NCI-H446 (cell line): ENCODE measurements at regions not wholly inside any gene's neighbourhood (a gene's known extent, or its start where the extent isn't known, plus 50 kb on each side); places are given as distances from the start of the nearest gene placed in this dataset.
A peak's percentile ranks its signal among the peaks of the same experiment; 100 is the strongest.

Source experiments
- DNase-seq, 2 experiments: peaks; one replicate each; lab custom pipeline; 2025; lab: John Stamatoyannopoulos, UW

DNA sequence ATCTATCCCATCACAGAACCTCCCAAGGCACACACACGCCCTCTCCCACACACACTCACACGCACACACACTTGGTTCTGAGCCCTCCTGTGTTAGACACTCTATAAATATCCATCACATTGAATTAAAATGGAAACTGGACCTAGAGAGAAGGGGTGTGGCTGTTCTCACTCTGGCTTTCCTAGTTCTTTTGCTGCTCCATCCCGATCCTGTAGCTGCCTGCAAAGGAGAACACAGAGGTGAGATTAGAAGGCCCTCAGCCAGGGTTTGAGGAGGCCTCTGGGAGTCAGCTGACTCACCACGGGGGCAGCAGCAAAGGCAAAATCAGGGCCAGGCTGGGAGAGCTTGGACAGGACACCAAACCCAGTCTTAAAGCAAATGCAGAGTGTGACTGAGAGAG is 192.3 kb upstream of the CADM1 start:
- DNase-seq: no peak

DNA sequence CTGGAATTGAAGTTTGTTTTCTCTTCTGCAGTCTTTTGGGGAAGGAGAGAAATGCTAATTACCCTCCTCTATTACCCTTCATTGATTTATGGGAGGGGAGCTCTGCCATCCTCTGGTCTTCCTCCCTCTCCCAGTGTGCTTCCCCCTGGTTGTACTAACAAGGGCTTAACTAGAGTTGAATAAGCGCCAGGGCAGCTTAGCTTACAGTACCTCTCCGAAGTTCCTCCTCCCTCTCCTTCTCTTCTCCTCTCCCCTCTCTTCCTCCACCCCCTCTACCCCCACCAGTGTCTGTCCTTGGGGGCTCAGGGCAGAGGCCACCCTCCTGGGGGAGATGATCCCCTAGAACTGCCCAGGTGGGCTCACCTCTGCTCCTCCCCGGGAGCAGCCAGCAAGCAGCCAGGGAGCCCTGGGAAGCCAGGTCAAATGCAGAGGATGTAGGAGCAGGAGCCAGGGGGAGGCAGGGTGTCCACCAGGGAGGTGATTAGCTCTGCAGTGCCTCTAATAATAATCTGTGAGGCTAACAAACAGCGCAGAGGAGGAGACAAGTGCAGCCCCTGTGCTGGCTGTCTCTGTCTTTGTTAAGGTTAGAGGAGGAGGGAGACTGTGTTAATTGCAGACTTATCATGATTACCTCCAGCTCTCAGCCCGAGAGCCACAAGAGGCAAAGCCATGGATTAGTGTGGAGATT is 191.6 kb upstream of the CADM1 start:
- peak in 1 of 2 experiments; percentile 47 for DNase-seq

GRCh38 chr11:115693002-115693401 is 188.8 kb upstream of the CADM1 start:
- DNase-seq: no peak

- DNase-seq: no peak
These were observed 186.8 kb upstream of the CADM1 start for GRCh38 chr11:115691030-115691429.

DNA sequence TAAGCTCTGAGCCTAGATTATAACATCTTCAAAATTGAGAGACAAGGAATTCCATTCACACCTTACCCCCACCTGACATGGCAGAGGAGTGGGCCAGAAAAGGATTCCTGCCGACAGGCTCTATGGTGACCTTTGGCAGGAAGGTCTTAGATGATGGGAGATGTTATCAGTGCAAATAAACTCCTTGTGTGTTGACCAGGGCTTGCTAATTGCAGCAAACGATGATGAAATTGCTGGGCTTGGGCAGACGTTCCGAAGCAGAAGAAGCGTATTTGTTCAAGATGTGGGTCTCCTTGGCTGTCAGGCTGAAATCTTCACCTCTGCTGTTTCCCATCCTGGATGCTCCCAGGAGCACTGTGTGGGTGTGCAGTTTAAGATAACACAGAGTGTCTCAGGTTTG is 183.7 kb upstream of the CADM1 start:
- DNase-seq: no peak

- no peak for DNase-seq
These were observed 180.5 kb upstream of the CADM1 start for GRCh38 chr11:115684699-115685098.

DNA sequence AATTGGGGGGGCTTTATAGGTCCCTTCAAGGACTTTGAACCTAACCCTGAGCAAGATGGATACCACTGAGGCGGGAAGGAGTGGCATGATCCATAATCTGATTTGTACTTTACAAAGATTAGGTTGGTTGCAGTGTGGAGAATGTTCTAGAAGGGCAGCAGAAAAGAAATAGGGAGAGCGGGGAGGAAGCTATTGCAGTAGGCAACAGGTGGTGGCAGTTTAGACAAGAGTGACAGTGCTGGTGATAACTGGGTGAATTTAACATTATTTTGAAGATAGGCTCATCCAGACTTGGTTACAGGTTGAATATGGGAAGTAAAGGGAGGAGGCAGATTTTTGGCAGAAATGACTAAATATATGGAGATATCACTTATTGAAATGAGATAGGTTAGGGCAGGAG is 179.9 kb upstream of the CADM1 start:
- no peak for DNase-seq

DNA sequence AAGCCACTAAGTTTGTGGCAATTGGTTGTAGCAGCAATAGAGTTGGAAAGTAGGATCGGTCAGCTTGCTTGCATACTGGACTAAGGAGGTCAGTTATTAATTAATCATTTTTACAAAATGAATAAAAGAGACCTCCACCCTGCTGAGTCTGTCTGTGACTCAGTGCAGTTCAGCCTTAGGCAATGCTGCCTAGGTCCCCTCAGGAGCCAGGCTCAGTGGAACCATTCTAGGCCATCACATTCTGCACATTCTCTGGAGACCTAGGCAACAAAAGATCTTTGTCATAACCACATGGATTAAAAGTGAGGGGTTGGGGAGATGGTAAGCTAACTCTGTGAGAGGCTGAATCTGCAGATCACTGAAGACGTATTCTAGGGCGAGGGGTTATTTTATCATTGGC is 178.7 kb upstream of the CADM1 start:
- no peak for DNase-seq

- DNase-seq: no peak
These were observed 177.9 kb upstream of the CADM1 start for GRCh38 chr11:115682101-115682500.

DNA sequence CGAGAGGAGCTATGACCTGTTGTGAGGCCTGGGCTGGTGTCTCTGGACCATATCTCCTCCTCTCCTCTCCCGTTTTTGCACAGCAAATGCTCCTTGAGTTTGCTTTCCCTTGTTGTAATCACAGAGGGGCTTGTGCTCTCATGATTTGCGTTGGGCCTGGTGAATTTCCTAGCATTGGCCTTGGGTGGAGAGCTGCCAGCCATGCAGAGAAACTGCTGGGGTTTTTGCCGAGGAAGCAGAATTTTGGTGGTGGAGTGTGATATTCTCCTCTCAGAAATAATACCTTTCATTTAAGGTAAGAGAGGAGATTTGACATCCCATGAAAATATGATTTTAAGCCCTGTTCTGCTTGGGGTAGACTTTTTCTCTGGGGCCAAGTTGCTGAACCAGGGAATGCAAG is 175.7 kb upstream of the CADM1 start:
- DNase-seq: no peak

GRCh38 chr11:115678942-115679341 is 174.7 kb upstream of the CADM1 start:
- peak; percentile 22 to 50 for DNase-seq

- DNase-seq: no peak
These were observed 173.0 kb upstream of the CADM1 start for GRCh38 chr11:115677190-115677589.

DNA sequence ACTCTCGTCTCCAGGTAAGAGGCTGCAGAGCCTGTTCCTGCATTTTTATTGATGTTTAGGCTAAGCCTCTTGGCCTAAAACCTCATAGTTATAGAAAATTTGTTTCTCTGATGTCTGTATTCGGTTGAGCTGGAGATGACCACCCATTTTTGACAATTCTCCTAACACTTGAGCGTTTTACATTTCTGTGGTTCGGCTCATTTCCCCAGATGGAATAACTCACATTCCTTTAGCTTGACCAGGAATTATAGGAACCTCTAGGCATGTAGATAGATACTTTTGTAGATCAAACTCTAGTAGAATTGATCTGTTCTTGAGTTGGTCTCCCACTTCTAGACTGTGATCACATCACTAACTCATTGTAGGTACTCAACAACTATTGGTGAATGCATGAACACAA is 172.6 kb upstream of the CADM1 start:
- no peak for DNase-seq

GRCh38 chr11:115676206-115676605 is 172.0 kb upstream of the CADM1 start:
- DNase-seq: no peak

DNA sequence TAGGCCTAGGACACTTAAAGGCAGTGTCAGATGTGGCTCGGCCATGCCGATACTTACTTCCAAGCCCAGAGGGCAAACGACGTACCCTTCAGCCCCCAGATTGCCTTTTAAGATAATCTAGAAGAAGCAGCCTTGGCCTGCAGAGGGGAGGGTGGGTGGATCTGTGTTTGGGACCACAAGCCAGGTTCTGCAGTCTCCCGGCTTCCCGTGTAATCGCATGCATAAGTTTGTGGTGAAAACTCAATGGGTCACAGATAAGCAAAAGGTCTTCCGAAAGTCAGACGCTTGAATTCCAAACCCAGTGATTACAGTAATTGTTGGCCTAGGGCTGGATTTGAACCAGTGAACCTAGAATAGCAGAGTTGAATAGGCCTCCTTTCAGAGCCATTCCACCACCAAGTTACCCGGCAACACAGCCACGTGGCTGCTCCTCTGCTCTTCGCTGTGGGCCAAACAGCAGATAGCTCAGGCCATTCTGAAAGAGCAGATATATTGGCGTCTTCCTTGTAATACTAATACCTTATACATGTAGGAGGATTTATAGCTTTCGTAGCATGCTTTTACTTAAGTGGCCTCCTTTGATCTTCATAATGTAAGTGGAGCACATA is 170.8 kb upstream of the CADM1 start:
- no peak for DNase-seq

DNA sequence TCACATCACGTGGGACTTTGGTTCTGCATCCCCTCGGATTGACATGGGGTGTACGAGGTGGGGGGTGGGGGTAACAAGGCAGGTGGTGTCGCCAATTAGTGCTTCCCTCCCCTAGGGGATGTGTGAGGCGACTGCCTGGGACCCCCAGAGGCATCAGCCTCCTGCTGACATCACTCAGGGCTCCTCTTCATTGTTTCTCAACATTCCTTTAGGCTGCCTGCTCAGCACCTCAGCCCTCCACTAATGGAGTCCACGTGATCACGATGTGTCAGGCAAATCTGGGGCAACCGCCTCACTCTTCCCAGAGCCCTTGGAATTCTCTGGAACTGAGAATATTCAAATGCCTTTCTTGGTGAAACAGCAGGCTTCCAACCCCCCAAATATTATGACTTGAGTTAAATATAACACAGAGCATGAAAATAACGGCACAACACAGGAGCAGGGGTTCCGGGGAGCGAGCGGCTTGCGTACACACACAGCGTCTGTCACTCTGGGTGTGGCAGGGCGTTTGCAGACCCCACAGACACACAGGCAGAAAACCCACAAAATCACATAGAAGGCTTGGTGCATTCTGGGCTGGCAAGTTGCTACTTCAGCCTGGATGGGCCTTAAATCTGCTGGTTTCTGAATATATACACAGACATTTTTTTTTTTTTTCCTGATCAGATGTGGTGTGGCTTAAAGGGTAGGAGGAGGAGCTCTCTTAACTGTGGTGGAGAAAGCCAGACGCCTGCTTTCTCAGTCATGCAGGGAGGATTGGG is 170.1 kb upstream of the CADM1 start:
- DNase-seq: no peak

- no peak for DNase-seq
These were observed 169.5 kb upstream of the CADM1 start for GRCh38 chr11:115673720-115674119.

GRCh38 chr11:115672999-115673411 is 168.8 kb upstream of the CADM1 start:
- DNase-seq: peak; percentile 82 to 92

DNA sequence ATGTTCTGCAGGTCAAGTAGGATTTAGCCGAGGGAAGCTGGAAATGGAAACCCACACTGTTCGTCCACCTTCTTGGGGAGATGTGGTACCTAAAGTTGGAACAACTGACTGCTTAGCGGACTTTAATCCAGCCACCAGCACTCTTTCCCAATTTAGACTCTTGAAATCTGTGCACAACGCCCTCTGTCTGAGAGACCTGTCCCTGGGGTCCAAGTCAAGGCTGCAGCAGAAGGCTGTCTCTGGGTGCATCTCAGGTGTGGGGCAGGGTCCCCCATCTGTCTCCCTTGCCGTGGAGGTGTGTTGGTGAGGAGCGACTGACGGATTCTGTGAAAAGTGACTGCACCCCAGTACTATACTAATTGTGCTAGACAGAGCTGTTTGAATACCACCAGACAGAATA is 168.2 kb upstream of the CADM1 start:
- no peak for DNase-seq

DNA sequence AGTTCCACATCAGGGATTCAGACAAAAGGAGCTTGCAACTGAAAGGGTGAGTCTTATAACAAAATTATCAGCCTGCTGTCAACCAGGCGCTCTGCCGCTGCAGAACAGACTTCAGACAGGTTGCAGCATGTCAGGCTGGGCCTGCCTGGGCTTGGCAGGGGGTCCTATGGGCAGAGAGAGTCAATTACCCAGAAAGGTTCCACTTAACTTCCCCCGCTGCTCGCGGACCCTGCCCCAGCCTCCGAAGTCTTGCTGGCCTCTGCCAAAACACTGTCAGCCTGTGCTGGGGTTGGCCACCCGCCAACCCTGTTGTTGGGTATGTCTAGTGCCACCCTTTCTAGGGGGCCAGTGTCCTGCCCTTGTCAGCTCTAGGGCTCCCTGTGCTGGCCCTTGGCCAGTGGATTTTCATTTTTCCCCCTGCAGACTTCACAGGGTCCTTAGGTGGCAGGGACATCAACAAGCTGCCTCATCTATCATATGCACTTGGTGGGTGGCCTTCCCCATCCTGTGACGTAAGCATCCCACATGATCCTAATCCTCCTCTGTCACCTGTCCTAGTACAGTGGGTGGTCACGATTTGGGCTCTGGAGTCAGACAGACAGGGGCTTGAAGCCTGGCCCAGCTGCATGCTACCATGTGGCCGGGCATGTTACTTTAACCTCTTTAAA is 166.5 kb upstream of the CADM1 start:
- DNase-seq: peak; percentile 96 to 97

- DNase-seq: peak in 1 of 2 experiments; percentile 51
These were observed 161.7 kb upstream of the CADM1 start for GRCh38 chr11:115665958-115666357.

GRCh38 chr11:115665175-115665821 is 161.1 kb upstream of the CADM1 start:
- peak in 1 of 2 experiments; percentile 35 for DNase-seq
